ENCODE measurements at regions not wholly inside any gene's neighbourhood (a gene's known extent, or its start where the extent isn't known, plus 50 kb on each side); places are given as distances from the start of the nearest gene placed in this dataset.
"Not testable (repeated sequence)": the region's sequence is repeated elsewhere in the genome, so short reads cannot be mapped to it uniquely, and the experiment has no call there.

- H4K91ac ChIP-seq (replicated peaks; ENCODE audit: insufficient read length, low read length); H2BK20ac ChIP-seq (ENCODE audit: low read length); H4K20me1 ChIP-seq (replicated peaks in 1 of 2; ENCODE audit: control insufficient read depth in 1 of 2, insufficient read depth in 2 of 2, low read length in 2 of 2); H3K4me1 ChIP-seq (replicated peaks in 1 of 4; ENCODE audit: control insufficient read depth in 3 of 4, insufficient read depth in 4 of 4, low read length in 3 of 4); H4K8ac ChIP-seq (ENCODE audit: extremely low read depth, insufficient read depth, low read length); H3K56ac ChIP-seq (replicated peaks; ENCODE audit: insufficient read length, low read depth, low read length); H3K18ac ChIP-seq (ENCODE audit: extremely low read depth, low read length); H3K79me2 ChIP-seq (ENCODE audit: control insufficient read depth in 1 of 2, insufficient read depth in 2 of 2, low read length in 2 of 2); H2AK5ac ChIP-seq (ENCODE audit: low read depth, low read length); H3K36me3 ChIP-seq (ENCODE audit: control insufficient read depth in 2 of 4, insufficient read depth in 4 of 4, low read length in 3 of 4); H3K79me1 ChIP-seq (ENCODE audit: low read depth, low read length); H3K4me3 ChIP-seq (ENCODE audit: extremely low read depth in 1 of 4, insufficient read depth in 2 of 4, low read depth in 3 of 4, low read length in 4 of 4); H3K23me2 ChIP-seq (ENCODE audit: low read depth, low read length); H3K9me3 ChIP-seq (ENCODE audit: insufficient read depth in 2 of 2, low read depth in 1 of 2, low read length in 1 of 2); H2AFZ ChIP-seq (ENCODE audit: low read length); H3K14ac ChIP-seq (ENCODE audit: insufficient read length); H4K5ac ChIP-seq (ENCODE audit: insufficient read length, low read depth, low read length); H2BK12ac ChIP-seq (ENCODE audit: low read depth, low read length); H2BK15ac ChIP-seq (ENCODE audit: low read length); H3K9ac ChIP-seq (replicated peaks in 1 of 4; ENCODE audit: extremely low read depth in 1 of 4, low read depth in 3 of 4, low read length in 3 of 4); DNase-seq (ENCODE audit: low read depth in 1 of 2, low spot score in 2 of 2); H3K4ac ChIP-seq (replicated peaks; ENCODE audit: insufficient read length, low read depth, low read length); H2BK5ac ChIP-seq (ENCODE audit: low read depth, low read length); H3K23ac ChIP-seq (ENCODE audit: insufficient read length); POLR2A ChIA-PET (ENCODE audit: partially characterized antibody); H3K27ac ChIP-seq (ENCODE audit: low read depth, low read length); H2BK120ac ChIP-seq (replicated peaks; ENCODE audit: low read depth, low read length); H3K4me2 ChIP-seq (ENCODE audit: insufficient read depth in 1 of 2, low read depth in 2 of 2, low read length in 2 of 2); H3K27me3 ChIP-seq (replicated peaks in 1 of 4; ENCODE audit: control insufficient read depth in 3 of 4, extremely low read depth in 1 of 4, insufficient read depth in 3 of 4, low read length in 3 of 4); FAIRE-seq: not testable (repeated sequence)
- 100% methylated on average over 1 of the region's 1 CpG; no CpG with 5 or more reads in 1 of the 2 experiments for WGBS, 2 experiments (ENCODE audit: extremely low coverage in 1 of 2, insufficient coverage in 1 of 2, insufficient read length in 1 of 2, insufficient replicate concordance in 2 of 2, low coverage in 1 of 2, low lambda C conversion rate in 2 of 2, missing lambda C conversion rate in 1 of 2)
- CTCF ChIA-PET (ENCODE audit: partially characterized antibody): interaction anchor here (1.0 kb wide), 1 partner anchor 178 kb away, joined by 4 read pairs; no protein-coding TSS in a partner anchor
These were observed 328.0 kb downstream of the XPNPEP1 start for GRCh38 chr10:109595356-109595755.
